GM10248 (cell line): ENCODE measurements at regions not wholly inside any gene's neighbourhood (a gene's known extent, or its start where the extent isn't known, plus 50 kb on each side); places are given as distances from the start of the nearest gene placed in this dataset.
"Not testable (repeated sequence)": the region's sequence is repeated elsewhere in the genome, so short reads cannot be mapped to it uniquely, and the experiment has no call there.

ENCODE experiments used
- CTCF ChIA-PET: fragments of 300-600 bp; sonication (Branson Sonifier 250); formaldehyde crosslinking; extraction: SDS; loops from one replicate; lab custom pipeline; 2021; ENCODE audit warnings: antibody characterized with exemption; lab: Yijun Ruan, JAX
- POLR2A ChIA-PET: fragments of 350-650 bp; sonication (Branson Sonifier 250); formaldehyde crosslinking; extraction: SDS; loops from one replicate; lab custom pipeline; 2020; ENCODE audit warnings: antibody characterized with exemption; lab: Yijun Ruan, JAX
- DNase-seq: peaks from one replicate; pipeline ENCODE4 v3.0.0; 2012; ENCODE audit errors: extremely low spot score
- CTCF ChIP-seq: IDR thresholded peaks from 2 replicates; pipeline ENCODE4 v1.5.1; 2012; ENCODE audit warnings: mild to moderate bottlenecking, low read depth; ENCODE audit errors: extremely low read depth, missing control alignments, control extremely low read depth

GRCh38 chr13:112218416-112218815, 151.5 kb downstream of the SOX1 start:
- no peak for TF ChIP-seq CTCF
- no peak for DNase-seq
- POLR2A ChIA-PET: no interaction called here
- CTCF ChIA-PET: no interaction called here

- ChIA-PET POLR2A (no interaction called here), CTCF (no interaction called here)
- DNase-seq: no peak
- TF ChIP-seq CTCF: no peak
Measured at GRCh38 chr13:112219740-112220139, 152.8 kb downstream of the SOX1 start.

GRCh38 chr13:112220296-112220875, 153.4 kb downstream of the SOX1 start:
- CTCF ChIA-PET: no interaction called here
- TF ChIP-seq CTCF: no peak
- no peak for DNase-seq
- POLR2A ChIA-PET: no interaction called here

GRCh38 chr13:112220925-112221324, 154.0 kb downstream of the SOX1 start:
- DNase-seq: no peak
- ChIA-PET POLR2A (no interaction called here), CTCF (no interaction called here)
- TF ChIP-seq CTCF: no peak

- DNase-seq: no peak
- ChIA-PET CTCF (no interaction called here), POLR2A (no interaction called here)
- no peak for TF ChIP-seq CTCF
Measured at GRCh38 chr13:112222971-112223370, 153.2 kb upstream of the SPACA7 start.

- POLR2A ChIA-PET, DNase-seq, CTCF ChIA-PET: not testable (repeated sequence)
Measured at GRCh38 chr13:112223929-112224328, 152.2 kb upstream of the SPACA7 start.

- ChIA-PET POLR2A (no interaction called here), CTCF (no interaction called here)
- no peak for TF ChIP-seq CTCF
- DNase-seq: no peak
Measured at GRCh38 chr13:112225429-112226090, 150.6 kb upstream of the SPACA7 start.
